Right renal pelvis (tissue), 4 donors: ENCODE measurements at regions not wholly inside any gene's neighbourhood (a gene's known extent, or its start where the extent isn't known, plus 50 kb on each side); places are given as distances from the start of the nearest gene placed in this dataset.
A peak's percentile ranks its signal among the peaks of the same experiment; 100 is the strongest.

ENCODE experiments used
- DNase-seq, 4 donors: peaks; one replicate each; pipeline ENCODE4 v3.0.0-alpha.2; 2013; ENCODE audit warnings: low read depth in 4 of 4, low spot score in 3 of 4, missing footprints in 1 of 4

GRCh38 chr16:86383488-86384262, 126.7 kb upstream of the FOXF1 start:
- no peak for DNase-seq

DNA sequence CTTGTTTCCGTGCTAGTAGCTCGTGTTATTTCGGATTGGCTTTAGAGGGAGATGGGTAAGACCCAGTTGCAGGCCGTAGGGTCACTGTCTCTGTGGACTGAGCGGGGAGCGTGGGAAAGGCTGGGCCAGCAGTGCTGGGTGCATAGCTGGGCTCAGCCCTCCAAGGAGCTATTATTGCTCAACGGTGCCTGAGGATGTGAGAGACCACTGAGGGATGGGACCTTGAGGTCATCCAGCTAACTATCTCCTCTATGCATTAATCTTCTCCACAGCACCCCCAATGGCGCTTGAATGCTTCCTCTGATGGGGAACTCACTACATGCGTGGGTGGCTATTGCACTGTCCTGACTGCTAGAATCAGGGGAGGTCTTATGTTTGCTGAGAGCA, 126.1 kb upstream of the FOXF1 start:
- no peak for DNase-seq

DNA sequence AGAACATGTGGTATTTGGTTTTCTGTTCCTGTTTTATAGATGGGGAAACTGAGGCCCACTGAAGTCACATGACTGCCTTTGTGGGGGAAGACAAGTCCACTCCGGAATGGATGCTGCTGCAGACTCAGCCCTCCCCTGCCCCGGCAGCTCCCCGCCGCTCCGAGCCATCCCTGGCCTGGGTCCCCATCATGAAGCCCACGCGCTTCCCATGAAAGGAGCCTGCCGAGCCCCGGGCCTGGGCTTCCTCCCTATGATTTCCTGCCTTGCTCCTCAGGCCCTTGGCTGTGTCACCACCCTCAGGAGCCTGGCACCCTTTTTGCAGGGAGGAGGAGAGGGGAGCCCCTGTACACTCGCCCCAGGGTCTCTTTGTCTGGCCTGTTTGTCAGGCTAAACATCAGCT, 125.3 kb upstream of the FOXF1 start:
- DNase-seq = no peak

DNA sequence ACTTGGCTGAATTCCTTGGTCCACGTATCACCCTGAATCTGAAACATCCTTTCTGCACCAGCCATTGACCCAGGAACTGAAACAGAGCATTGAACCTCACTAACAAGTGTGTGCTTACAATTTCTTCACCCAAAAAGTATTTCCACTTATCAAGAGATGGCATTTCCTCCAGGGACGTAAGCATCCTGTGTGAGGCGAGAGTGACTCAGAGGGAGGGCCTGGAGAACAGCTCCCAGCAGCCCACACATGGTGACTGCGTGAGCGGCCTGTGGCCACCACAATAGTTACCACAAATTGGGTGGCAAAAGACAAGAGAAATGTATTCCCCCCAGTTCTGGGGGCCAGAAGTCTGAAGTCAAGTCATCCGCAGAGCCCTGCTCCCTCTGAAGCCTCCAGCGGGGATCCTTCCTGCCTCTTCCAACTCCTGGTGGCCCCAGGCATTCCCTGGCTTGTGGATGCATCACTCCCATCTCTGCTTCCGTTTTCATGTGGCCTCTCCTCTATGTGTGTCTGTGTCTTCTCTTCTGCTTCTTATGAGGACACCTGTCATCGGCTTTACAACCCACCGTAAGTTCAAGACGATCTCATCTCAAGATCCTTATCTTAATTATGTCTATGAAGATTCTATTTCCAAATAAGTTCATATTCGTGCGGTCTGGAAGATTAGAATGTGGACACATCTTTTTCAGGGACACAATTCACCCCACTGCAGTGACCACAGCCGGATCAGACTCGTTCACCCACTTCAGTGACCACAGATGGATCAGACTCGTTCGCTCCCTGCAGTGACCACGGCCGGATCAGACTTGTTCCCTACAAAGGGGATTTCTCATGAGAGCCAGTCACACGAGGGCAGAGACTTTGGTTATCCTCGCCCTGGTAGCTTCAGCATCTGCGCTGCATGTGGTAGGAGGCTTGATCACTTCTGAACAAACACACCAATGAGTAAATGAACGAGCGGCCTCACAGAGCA, 122.6 kb upstream of the FOXF1 start:
- no peak for DNase-seq

DNA sequence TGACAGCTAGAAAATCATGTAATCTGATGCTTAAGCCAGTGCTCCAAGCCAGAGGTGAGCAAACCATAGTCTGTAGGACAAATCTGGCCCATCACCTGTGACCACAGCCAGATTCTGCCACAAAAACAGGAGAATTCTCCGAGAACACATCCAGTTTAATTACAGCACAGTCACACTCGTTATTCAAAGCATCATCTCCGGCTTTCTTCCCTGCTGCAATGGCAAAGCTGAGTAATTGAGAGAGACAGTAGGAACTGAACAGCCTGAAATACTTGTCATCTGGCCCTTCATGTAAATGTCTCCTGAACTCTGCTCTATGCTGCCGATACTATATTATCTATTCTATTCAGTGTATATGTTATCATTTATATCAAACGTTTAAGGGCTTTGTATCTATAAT, 121.4 kb upstream of the FOXF1 start:
- no peak for DNase-seq

DNA sequence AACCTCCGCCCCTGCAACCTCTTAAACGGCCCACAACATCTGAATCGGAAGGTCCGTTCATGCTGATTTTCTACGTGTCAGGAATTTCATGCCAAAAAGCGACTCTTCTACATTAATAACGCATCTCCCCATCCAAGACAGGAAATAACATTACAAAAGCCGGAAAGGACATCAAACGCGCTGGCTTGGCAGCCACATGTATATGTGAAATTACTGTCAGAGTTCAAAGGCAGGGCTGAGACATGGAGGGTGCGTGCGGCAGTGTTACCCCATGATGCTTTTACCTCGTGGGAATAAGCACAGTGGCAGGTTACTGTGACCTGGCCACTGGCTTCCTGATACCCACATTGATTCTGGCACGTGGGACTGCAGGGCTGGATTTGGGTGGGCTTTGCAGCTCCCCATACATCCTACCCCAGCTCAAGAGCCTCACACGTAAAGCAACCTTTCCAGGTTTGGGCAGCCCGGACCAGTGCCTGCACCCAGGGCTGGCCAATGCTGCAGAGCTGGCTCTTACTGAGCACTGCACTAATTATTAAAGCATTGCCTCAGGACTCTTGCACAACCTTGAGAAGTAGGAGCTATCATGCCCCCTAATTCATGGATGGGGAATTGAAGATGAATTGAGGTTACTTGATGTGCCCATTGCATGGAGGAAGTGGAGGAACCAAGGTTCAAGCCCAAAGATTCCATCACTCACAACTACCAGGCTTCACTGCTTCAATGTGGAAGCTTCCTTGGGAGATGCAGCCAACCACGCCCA, 120.6 kb upstream of the FOXF1 start:
- no peak for DNase-seq

DNA sequence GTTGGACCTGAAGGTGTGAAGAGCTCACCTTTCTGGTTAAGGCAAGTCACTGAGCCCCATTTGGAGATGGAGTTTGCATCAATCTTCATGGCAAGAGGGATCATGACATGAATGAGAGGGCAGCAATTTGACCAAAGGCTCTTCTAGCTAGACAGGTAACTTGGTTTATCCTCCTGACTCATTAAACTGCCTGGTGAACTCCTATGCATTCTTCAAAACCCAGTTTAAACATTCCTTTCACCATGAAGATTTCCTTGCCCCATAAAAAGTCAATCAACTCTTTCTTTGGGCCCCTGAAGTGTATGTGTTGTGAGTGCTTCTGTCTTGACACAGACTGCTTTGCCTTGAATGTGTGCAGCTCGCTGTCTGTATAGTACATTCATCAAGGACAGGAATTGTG, 120.0 kb upstream of the FOXF1 start:
- DNase-seq = no peak

DNA sequence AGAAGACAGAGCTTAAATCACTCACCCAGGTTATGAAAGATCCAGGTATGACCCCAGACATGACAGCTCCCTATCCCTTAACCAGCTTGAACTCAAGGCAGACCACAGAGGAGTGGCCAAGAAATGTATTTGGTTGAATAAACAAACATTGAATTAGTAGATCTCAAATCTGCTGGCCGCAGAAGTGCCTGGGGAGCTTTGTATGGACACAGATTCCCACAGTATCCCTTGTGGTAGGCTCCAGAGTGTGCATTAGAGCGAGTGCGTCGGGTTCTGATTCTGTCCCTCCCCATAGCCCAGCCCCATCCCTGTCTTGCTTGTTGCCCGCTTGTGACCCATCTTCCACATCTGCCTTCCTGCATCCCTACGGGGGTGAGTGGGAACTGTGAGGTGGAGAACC, 118.8 kb upstream of the FOXF1 start:
- DNase-seq = no peak

- no peak for DNase-seq
Observed at GRCh38 chr16:86391984-86392383, 118.3 kb upstream of the FOXF1 start.

DNA sequence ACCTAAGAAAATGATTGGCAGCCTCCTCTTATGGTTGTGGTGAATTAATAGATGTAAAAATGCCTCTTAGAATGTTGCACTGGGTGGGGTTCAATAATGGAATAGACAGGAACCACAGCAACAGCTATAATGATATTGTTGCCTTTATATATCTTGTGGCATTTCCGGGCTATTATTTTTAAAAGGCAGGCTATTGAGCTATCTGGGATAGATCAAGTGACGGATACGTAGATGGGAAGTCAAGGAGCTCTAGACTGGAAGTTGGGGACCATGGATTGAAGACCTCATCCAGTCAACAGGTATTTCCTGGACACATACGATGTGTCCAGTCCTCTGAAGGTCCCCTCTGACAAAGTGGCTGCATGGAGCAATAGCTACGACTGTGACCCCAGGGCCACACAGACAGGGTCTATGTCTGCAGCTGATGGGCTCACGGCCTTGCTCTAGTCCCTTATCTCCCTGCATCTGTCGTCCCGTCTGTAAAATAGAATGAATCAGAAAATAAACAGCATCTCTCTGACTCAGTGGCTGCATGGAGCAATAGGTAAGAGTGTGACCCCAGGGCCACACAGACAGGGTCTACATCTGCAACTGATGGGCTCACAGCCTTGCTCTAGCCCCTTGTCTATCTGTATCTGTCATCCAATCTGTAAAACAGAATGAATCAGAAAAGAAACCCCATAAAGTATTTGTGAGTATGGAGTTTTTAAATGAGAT, 117.7 kb upstream of the FOXF1 start:
- DNase-seq = no peak

- DNase-seq = no peak
Observed at GRCh38 chr16:86393907-86394626, 116.3 kb upstream of the FOXF1 start.

DNA sequence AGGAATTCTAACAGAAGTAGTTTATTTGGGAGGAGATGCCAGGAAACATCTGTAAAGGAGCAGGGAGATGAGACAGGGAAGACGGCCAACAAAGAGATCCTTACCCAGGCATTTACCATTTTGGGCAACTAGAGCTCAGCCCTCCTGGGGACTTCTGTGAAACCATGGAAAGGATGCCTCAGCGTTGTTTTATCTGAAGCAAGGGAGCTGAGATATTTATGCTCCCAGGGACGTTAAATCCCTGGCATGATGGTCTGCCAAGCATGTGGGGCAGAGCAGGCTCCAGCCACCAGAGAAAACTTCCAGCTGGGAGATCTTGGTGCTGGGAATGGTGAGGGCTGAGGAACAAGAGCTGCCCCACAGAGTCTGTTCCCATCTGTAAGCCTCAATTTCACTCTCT, 114.8 kb upstream of the FOXF1 start:
- no peak for DNase-seq

- peak; percentile 63 to 72 (median 66) for DNase-seq
Observed at GRCh38 chr16:86396422-86396821, 113.9 kb upstream of the FOXF1 start.

GRCh38 chr16:86396901-86397311, 113.4 kb upstream of the FOXF1 start:
- DNase-seq = peak; percentile 28 to 57 (median 41)

DNA sequence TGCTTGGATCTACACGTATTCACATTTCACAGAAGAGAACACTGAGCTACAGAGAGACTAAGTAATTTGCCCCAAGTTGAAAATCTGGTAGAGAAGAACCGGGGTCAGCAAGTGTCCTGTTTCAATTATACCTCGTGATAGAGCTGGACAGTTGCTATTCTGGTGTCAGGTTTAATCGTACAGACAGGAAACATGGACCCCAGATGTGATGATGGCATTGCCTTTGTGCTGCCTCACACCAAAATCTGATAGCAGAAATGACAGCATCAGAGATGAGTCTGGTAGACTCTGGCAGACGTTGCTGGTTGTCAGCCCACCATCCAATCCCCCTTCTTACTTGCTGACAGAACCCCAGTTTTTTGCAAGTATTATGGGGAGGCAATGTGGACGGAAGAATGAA, 112.1 kb upstream of the FOXF1 start:
- DNase-seq = no peak

- DNase-seq = no peak
Observed at GRCh38 chr16:86398622-86399021, 111.7 kb upstream of the FOXF1 start.

DNA sequence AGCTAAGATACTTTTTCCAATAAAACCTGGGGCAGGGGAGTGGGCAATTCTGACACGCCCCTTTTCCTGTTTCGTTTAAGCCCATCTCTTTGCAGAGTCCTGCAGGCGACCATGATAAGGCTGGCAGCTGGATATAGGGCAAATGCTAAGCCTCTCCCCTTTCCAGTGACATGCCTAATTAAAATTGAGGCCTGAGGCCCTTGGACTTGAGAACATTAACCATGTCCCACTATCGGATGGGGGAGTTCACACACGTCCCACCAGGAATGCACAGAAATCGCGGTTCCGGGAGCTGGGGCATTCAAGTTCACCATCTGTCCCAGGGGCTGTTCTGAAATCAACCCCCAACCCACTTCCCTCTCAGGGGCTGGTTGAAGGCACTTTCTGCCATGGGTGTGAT, 109.2 kb upstream of the FOXF1 start:
- no peak for DNase-seq

DNA sequence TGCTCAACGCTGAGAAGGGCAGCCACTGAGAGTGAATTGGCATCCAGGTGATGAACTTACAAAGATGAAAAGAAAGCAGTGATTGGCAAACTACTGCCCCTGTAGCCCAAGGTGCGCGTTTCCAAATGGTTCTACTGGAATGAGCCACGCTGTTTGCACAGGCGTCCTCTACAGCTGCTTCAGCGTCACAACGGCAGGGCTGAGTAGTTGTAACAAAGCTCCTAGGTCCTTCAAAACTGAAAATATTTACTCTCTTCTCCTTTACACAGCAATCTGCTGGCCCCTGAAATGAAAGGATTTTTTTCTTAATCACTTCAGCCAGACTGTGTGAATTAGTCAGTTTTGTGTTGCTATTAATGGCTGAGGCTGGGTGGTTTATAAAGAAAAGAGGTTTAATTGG, 107.2 kb upstream of the FOXF1 start:
- no peak for DNase-seq

DNA sequence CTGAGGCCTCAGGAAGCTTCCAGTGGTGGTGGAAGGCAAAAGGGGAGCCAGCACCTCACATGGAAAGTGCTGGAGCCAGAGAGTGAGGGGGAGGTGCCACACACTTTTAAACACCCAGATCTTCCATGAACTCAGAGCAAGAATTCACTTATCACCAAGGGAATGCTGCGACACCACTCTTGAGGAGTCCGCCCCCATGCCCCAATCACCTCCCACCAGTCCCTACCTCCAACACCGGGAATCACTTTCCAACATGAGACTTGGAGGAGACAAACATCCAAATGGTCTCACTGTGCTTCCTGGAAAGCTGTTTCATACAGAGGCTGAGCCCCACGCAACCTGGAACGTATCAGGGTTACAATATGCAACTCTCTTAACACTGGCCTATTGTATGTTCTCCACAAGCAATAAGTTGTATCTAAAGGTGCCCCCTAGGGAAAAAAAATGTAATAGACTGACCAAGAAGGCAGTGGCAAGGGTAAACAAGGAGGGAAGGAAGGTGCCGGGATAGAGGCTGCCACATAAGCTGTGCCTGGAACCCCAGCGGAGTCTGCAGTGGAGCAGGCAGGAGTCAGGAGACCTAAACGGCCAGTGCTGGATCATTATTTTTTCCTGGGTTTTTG, 106.7 kb upstream of the FOXF1 start:
- DNase-seq = no peak
